BJ (cell line): ENCODE measurements at regions not wholly inside any gene's neighbourhood (a gene's known extent, or its start where the extent isn't known, plus 50 kb on each side); places are given as distances from the start of the nearest gene placed in this dataset.

ENCODE experiments used
- CTCF ChIA-PET: fragments of 350-600 bp; formaldehyde crosslinking; extraction: SDS; loops from one replicate; lab custom pipeline; 2021; ENCODE audit warnings: antibody characterized with exemption, inconsistent platforms; lab: Yijun Ruan, JAX
- POLR2A ChIA-PET: fragments of 300-600 bp; sonication (Branson Sonifier 250); formaldehyde crosslinking; extraction: SDS; loops from one replicate; lab custom pipeline; 2021; ENCODE audit warnings: antibody characterized with exemption; lab: Charles Lee
- DNase-seq: peaks from one replicate; pipeline ENCODE4 v3.0.0-alpha.2; 2011; ENCODE audit warnings: low read depth
- H3K27me3 ChIP-seq: 2 replicates; pipeline ENCODE4 v1.6.0; 2011; ENCODE audit warnings: low read length; ENCODE audit not compliant: control insufficient read depth, insufficient read depth
- H3K36me3 ChIP-seq: 2 replicates; pipeline ENCODE4 v1.5.1; 2011; ENCODE audit warnings: low read length; ENCODE audit not compliant: control insufficient read depth, insufficient read depth
- H3K4me3 ChIP-seq: 2 replicates; pipeline ENCODE4 v1.5.1; 2011; ENCODE audit warnings: low read depth, mild to moderate bottlenecking, control low read depth, low read length
- TF ChIP-seq, protein P1 (sequence below): IDR thresholded peaks from 2 replicates; pipeline ENCODE4 v1.5.1; 2011; ENCODE audit warnings: low read depth, mild to moderate bottlenecking, control low read depth, inconsistent platforms, low read length, moderate library complexity; ENCODE audit not compliant: insufficient read depth

DNA sequence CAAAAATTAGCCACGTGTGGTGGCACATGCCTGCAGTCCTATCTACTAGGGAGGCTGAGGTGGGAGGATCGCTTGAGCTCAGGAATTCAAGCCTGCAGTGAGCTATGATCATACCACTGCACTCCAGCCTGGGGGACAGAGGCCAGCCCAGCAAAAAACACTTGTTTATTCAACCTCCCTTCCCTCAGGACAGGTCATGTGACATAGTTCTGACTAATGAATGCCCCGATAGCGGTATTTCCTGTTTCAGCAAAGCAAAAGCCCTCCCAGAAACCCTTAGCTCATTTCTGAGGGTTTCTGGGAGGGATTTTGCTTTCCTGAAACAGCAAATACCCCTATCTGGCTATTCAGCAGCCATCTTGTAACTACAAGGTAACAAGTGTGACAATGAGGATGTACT, 157.1 kb downstream of the GATA3 start:
- TF ChIP-seq, protein P1, sequence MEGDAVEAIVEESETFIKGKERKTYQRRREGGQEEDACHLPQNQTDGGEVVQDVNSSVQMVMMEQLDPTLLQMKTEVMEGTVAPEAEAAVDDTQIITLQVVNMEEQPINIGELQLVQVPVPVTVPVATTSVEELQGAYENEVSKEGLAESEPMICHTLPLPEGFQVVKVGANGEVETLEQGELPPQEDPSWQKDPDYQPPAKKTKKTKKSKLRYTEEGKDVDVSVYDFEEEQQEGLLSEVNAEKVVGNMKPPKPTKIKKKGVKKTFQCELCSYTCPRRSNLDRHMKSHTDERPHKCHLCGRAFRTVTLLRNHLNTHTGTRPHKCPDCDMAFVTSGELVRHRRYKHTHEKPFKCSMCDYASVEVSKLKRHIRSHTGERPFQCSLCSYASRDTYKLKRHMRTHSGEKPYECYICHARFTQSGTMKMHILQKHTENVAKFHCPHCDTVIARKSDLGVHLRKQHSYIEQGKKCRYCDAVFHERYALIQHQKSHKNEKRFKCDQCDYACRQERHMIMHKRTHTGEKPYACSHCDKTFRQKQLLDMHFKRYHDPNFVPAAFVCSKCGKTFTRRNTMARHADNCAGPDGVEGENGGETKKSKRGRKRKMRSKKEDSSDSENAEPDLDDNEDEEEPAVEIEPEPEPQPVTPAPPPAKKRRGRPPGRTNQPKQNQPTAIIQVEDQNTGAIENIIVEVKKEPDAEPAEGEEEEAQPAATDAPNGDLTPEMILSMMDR = no peak
- CTCF ChIA-PET = no interaction called here
- H3K27me3 ChIP-seq = no peaks in the 10 kb centered on the region

DNA sequence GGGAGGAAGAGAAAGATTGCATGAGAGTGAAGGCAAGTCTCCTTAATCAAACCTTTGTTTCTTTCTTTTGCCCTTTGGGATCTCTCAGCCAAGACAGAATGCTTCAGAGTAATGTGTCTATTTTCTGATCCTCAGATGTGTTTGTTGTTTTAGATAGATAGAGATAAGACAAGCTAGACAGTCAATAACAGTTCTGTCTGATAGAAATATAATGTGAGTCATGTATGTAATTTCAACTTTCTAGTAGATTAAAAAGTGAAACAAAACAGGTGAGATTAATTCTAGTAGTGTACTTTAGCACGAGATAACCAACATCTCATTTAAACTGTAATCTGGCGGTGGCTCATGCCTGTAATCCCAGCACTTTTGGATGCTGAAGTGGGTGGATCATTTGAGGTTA, 159.2 kb downstream of the GATA3 start:
- Histone ChIP-seq H3K4me3 (no peak overlapping the region), H3K36me3 (no peaks in the 10 kb centered on the region), H3K27me3 (no peaks in the 10 kb centered on the region)
- POLR2A ChIA-PET = no interaction called here
- CTCF ChIA-PET = no interaction called here
- TF ChIP-seq, protein P1 = no peak
- no peak for DNase-seq

More for the DNA sequence above, 157.1 kb downstream of the GATA3 start:
- Histone ChIP-seq H3K4me3 (no peak overlapping the region), H3K36me3 (no peaks in the 10 kb centered on the region)
- no peak for DNase-seq
- POLR2A ChIA-PET = no interaction called here

DNA sequence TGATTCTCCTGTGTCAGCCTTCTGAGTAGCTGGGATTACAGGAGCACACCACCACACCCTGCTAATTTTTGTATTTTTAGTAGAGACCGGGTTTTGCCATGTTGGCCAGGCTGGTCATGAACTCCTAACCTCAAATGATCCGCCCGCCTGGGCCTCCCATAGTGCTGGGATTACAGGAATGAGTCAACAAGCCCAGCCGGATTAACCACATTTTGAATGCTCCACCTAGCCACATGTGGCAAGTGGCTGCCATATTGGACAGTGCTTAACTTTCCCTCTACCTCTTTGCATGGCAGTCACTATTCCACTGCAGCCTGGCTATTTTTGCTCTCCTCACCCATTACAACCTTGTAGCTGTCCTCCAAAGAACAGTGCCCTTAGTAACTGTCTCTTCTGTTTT, 160.1 kb downstream of the GATA3 start:
- Histone ChIP-seq H3K36me3 (no peaks in the 10 kb centered on the region), H3K27me3 (no peaks in the 10 kb centered on the region), H3K4me3 (no peak overlapping the region)
- CTCF ChIA-PET = no interaction called here
- TF ChIP-seq, protein P1 = no peak
- POLR2A ChIA-PET = no interaction called here
- no peak for DNase-seq

DNA sequence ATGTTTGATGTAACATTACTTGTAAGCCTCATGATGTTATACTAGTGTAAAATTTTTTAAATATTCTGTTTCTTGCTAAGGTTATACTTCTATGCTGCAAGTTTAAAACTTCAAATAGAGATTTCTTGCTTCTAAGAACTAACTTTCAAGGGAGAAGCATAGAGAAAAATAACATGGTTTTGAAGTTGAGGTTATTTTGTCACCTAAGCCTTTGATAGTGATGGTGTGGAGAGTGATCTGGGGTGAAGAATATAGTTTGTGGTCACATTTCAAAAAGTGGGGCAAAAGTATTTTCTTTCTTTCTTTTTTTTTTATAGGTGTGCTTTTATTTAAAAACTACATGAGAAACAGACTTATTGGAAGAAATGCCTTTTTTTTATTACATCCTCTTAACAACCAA, 162.4 kb downstream of the GATA3 start:
- POLR2A ChIA-PET = no interaction called here
- CTCF ChIA-PET = no interaction called here
- no peaks in the 10 kb centered on the region for H3K36me3 ChIP-seq
- no peaks in the 10 kb centered on the region for H3K27me3 ChIP-seq
- DNase-seq = no peak
- TF ChIP-seq, protein P1 = no peak
- H3K4me3 ChIP-seq = no peak overlapping the region

DNA sequence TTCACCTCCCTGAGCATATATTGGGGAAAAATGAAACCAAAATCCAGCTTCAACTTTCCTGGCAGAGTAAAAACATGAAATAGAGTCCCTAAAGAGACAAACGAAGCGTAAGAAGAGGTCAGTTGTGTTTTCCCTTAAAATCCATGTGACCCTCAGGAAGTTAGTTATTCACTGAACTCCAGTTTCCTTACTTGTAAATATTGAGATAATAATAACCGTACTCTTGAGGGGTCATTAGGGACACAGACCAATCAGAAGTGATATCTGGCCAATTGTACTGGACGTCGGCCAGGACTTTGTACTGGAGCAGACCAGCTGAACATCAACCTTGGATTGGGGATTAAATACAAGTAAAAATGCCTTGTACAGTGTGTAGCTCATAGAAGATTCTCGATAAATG, 167.0 kb downstream of the GATA3 start:
- TF ChIP-seq, protein P1 = no peak
- POLR2A ChIA-PET = no interaction called here
- Histone ChIP-seq H3K27me3 (no peaks in the 10 kb centered on the region), H3K36me3 (no peaks in the 10 kb centered on the region), H3K4me3 (no peak overlapping the region)
- CTCF ChIA-PET = no interaction called here
- DNase-seq = no peak
